ENCODE measurements at regions not wholly inside any gene's neighbourhood (a gene's known extent, or its start where the extent isn't known, plus 50 kb on each side); places are given as distances from the start of the nearest gene placed in this dataset.
A peak's percentile ranks its signal among the peaks of the same experiment; 100 is the strongest.

GRCh38 chr4:28562913-28563312 is 1702.3 kb downstream of the STIM2 start:
- 69% methylated on average over 1 of the region's 4 CpGs for WGBS

GRCh38 chr4:28565396-28565795 is 1704.8 kb downstream of the STIM2 start:
- ATAC-seq (no peak), DNase-seq (no peak)
- Histone ChIP-seq H3K27ac (ENCODE audit: low read length) (no peak overlapping the region), H3K9me3 (ENCODE audit: control insufficient read depth, low read length) (no peaks in the 10 kb centered on the region), H3K4me3 (ENCODE audit: low read length) (no peak overlapping the region), H3K27me3 (ENCODE audit: control insufficient read depth, insufficient read depth) (no peaks in the 10 kb centered on the region), H3K4me1 (ENCODE audit: control insufficient read depth, insufficient read depth, low read length) (no peaks in the 10 kb centered on the region)
- WGBS: 63% methylated on average over 2 of the region's 2 CpGs
- intact Hi-C loops (cut with DNase I): no loop called here

More at GRCh38 chr4:28562913-28563312, 1702.3 kb downstream of the STIM2 start:
- no peaks in the 10 kb centered on the region for H3K27me3 ChIP-seq (ENCODE audit: control insufficient read depth, insufficient read depth)
- intact Hi-C loops (cut with DNase I): no loop called here
- ATAC-seq (no peak), DNase-seq (no peak)
- no peaks in the 10 kb centered on the region for H3K4me1 ChIP-seq (ENCODE audit: control insufficient read depth, insufficient read depth, low read length)
- no peak overlapping the region for H3K27ac ChIP-seq (ENCODE audit: low read length)
- no peaks in the 10 kb centered on the region for H3K9me3 ChIP-seq (ENCODE audit: control insufficient read depth, low read length)
- no peak overlapping the region for H3K4me3 ChIP-seq (ENCODE audit: low read length)

- H3K4me3 ChIP-seq (ENCODE audit: low read length): no peak overlapping the region
- ATAC-seq (no peak), DNase-seq (no peak)
- H3K27ac ChIP-seq (ENCODE audit: low read length): no peak overlapping the region
- H3K4me1 ChIP-seq (ENCODE audit: control insufficient read depth, insufficient read depth, low read length): no peaks in the 10 kb centered on the region
- WGBS: 77% methylated on average over 2 of the region's 2 CpGs
- intact Hi-C loops (cut with DNase I): no loop called here
- H3K9me3 ChIP-seq (ENCODE audit: control insufficient read depth, low read length): no peaks in the 10 kb centered on the region
- H3K27me3 ChIP-seq (ENCODE audit: control insufficient read depth, insufficient read depth): no peaks in the 10 kb centered on the region
Measured at GRCh38 chr4:28600958-28601357, 1740.3 kb downstream of the STIM2 start.

GRCh38 chr4:28621591-28621990 is 1761.0 kb downstream of the STIM2 start:
- ATAC-seq (no peak), DNase-seq (no peak)
- Histone ChIP-seq H3K4me1 (ENCODE audit: control insufficient read depth, insufficient read depth, low read length) (no peaks in the 10 kb centered on the region), H3K9me3 (ENCODE audit: control insufficient read depth, low read length) (no peaks in the 10 kb centered on the region), H3K4me3 (ENCODE audit: low read length) (no peak overlapping the region), H3K27ac (ENCODE audit: low read length) (no peak overlapping the region), H3K27me3 (ENCODE audit: control insufficient read depth, insufficient read depth) (no peaks in the 10 kb centered on the region)
- intact Hi-C loops (cut with DNase I): no loop called here
- WGBS: 54% methylated on average over 3 of the region's 3 CpGs

GRCh38 chr4:28636971-28637370 is 1776.3 kb downstream of the STIM2 start:
- no peaks in the 10 kb centered on the region for H3K27me3 ChIP-seq (ENCODE audit: control insufficient read depth, insufficient read depth)
- H3K4me3 ChIP-seq (ENCODE audit: low read length): no peak overlapping the region
- WGBS: 82% methylated on average over 3 of the region's 3 CpGs
- no peak overlapping the region for H3K27ac ChIP-seq (ENCODE audit: low read length)
- H3K9me3 ChIP-seq (ENCODE audit: control insufficient read depth, low read length): no peaks in the 10 kb centered on the region
- no peak for ATAC-seq
- no peak for DNase-seq
- intact Hi-C loops (cut with DNase I): no loop called here
- H3K4me1 ChIP-seq (ENCODE audit: control insufficient read depth, insufficient read depth, low read length): no peaks in the 10 kb centered on the region

GRCh38 chr4:28639747-28640146 is 1779.1 kb downstream of the STIM2 start:
- intact Hi-C loops (cut with DNase I): no loop called here
- no peak overlapping the region for H3K27ac ChIP-seq (ENCODE audit: low read length)
- DNase-seq (no peak), ATAC-seq (no peak)
- H3K27me3 ChIP-seq (ENCODE audit: control insufficient read depth, insufficient read depth): no peaks in the 10 kb centered on the region
- 79% methylated on average over 2 of the region's 2 CpGs for WGBS
- no peaks in the 10 kb centered on the region for H3K4me1 ChIP-seq (ENCODE audit: control insufficient read depth, insufficient read depth, low read length)
- no peak overlapping the region for H3K4me3 ChIP-seq (ENCODE audit: low read length)
- H3K9me3 ChIP-seq (ENCODE audit: control insufficient read depth, low read length): no peaks in the 10 kb centered on the region

- Histone ChIP-seq H3K4me3 (ENCODE audit: low read length) (no peak overlapping the region), H3K4me1 (ENCODE audit: control insufficient read depth, insufficient read depth, low read length) (no peaks in the 10 kb centered on the region), H3K9me3 (ENCODE audit: control insufficient read depth, low read length) (no peaks in the 10 kb centered on the region), H3K27ac (ENCODE audit: low read length) (no peak overlapping the region), H3K27me3 (ENCODE audit: control insufficient read depth, insufficient read depth) (no peaks in the 10 kb centered on the region)
- intact Hi-C loops (cut with DNase I): no loop called here
- 69% methylated on average over 3 of the region's 3 CpGs for WGBS
- DNase-seq (no peak), ATAC-seq (no peak)
Measured at GRCh38 chr4:28654618-28655017, 1794.0 kb downstream of the STIM2 start.

GRCh38 chr4:28665306-28665705 is 1804.7 kb downstream of the STIM2 start:
- no peak overlapping the region for H3K4me3 ChIP-seq (ENCODE audit: low read length)
- H3K27me3 ChIP-seq (ENCODE audit: control insufficient read depth, insufficient read depth): no peaks in the 10 kb centered on the region
- intact Hi-C loops (cut with DNase I): no loop called here
- H3K4me1 ChIP-seq (ENCODE audit: control insufficient read depth, insufficient read depth, low read length): no peaks in the 10 kb centered on the region
- 45% methylated on average over 1 of the region's 1 CpG for WGBS
- DNase-seq: no peak
- H3K27ac ChIP-seq (ENCODE audit: low read length): no peak overlapping the region
- H3K9me3 ChIP-seq (ENCODE audit: control insufficient read depth, low read length): no peaks in the 10 kb centered on the region
- ATAC-seq: no peak

GRCh38 chr4:28675582-28675981 is 1814.9 kb downstream of the STIM2 start:
- Histone ChIP-seq H3K9me3 (ENCODE audit: control insufficient read depth, low read length) (no peaks in the 10 kb centered on the region), H3K4me1 (ENCODE audit: control insufficient read depth, insufficient read depth, low read length) (no peaks in the 10 kb centered on the region), H3K27me3 (ENCODE audit: control insufficient read depth, insufficient read depth) (no peaks in the 10 kb centered on the region), H3K4me3 (ENCODE audit: low read length) (no peak overlapping the region), H3K27ac (ENCODE audit: low read length) (no peak overlapping the region)
- ATAC-seq (no peak), DNase-seq (no peak)
- intact Hi-C loops (cut with DNase I): no loop called here

GRCh38 chr4:28677808-28678207 is 1817.2 kb downstream of the STIM2 start:
- intact Hi-C loops (cut with DNase I): no loop called here
- Histone ChIP-seq H3K9me3 (ENCODE audit: control insufficient read depth, low read length) (no peaks in the 10 kb centered on the region), H3K4me3 (ENCODE audit: low read length) (no peak overlapping the region), H3K27me3 (ENCODE audit: control insufficient read depth, insufficient read depth) (no peaks in the 10 kb centered on the region), H3K4me1 (ENCODE audit: control insufficient read depth, insufficient read depth, low read length) (no peaks in the 10 kb centered on the region), H3K27ac (ENCODE audit: low read length) (no peak overlapping the region)
- no peak for DNase-seq
- no peak for ATAC-seq

GRCh38 chr4:28682847-28683246 is 1822.2 kb downstream of the STIM2 start:
- no peaks in the 10 kb centered on the region for H3K27me3 ChIP-seq (ENCODE audit: control insufficient read depth, insufficient read depth)
- no peak overlapping the region for H3K4me3 ChIP-seq (ENCODE audit: low read length)
- DNase-seq: no peak
- H3K9me3 ChIP-seq (ENCODE audit: control insufficient read depth, low read length): no peaks in the 10 kb centered on the region
- ATAC-seq: no peak
- no peaks in the 10 kb centered on the region for H3K4me1 ChIP-seq (ENCODE audit: control insufficient read depth, insufficient read depth, low read length)
- intact Hi-C loops (cut with DNase I): no loop called here
- 70% methylated on average over 1 of the region's 1 CpG for WGBS
- H3K27ac ChIP-seq (ENCODE audit: low read length): no peak overlapping the region

- no peaks in the 10 kb centered on the region for H3K9me3 ChIP-seq (ENCODE audit: control insufficient read depth, low read length)
- H3K27me3 ChIP-seq (ENCODE audit: control insufficient read depth, insufficient read depth): no peaks in the 10 kb centered on the region
- peak in 2 of 3 donors; percentile 36 to 45 for DNase-seq
- WGBS: 65% methylated on average over 4 of the region's 4 CpGs
- no peaks in the 10 kb centered on the region for H3K4me1 ChIP-seq (ENCODE audit: control insufficient read depth, insufficient read depth, low read length)
- no peak overlapping the region for H3K27ac ChIP-seq (ENCODE audit: low read length)
- ATAC-seq: peak in 1 of 2 donors; percentile 61
- intact Hi-C loops (cut with DNase I): no loop called here
- no peak overlapping the region for H3K4me3 ChIP-seq (ENCODE audit: low read length)
Measured at GRCh38 chr4:28686618-28687017, 1826.0 kb downstream of the STIM2 start.
